Coronary artery (tissue), 2 donors: ENCODE measurements at regions not wholly inside any gene's neighbourhood (a gene's known extent, or its start where the extent isn't known, plus 50 kb on each side); places are given as distances from the start of the nearest gene placed in this dataset.
"Not testable (repeated sequence)": the region's sequence is repeated elsewhere in the genome, so short reads cannot be mapped to it uniquely, and the experiment has no call there.

Source experiments
- DNase-seq: peaks from one replicate; pipeline ENCODE4 v3.0.0-alpha.2; 2017; ENCODE audit warnings: low spot score
- H3K27ac ChIP-seq, 2 donors: fragments of 200-600 bp; sonication (generic); one replicate each; pipeline ENCODE4 v1.5.1; 2016 to 2019
- H3K4me3 ChIP-seq: fragments of 200-600 bp; sonication (generic); 2 replicates; pipeline ENCODE4 v1.5.1; 2016; ENCODE audit warnings: mild to moderate bottlenecking, moderate library complexity
- CTCF ChIP-seq: fragments of 200-600 bp; sonication (generic); IDR thresholded peaks from one replicate; pipeline ENCODE4 v1.5.1; 2019; ENCODE audit warnings: antibody characterized with exemption

DNA sequence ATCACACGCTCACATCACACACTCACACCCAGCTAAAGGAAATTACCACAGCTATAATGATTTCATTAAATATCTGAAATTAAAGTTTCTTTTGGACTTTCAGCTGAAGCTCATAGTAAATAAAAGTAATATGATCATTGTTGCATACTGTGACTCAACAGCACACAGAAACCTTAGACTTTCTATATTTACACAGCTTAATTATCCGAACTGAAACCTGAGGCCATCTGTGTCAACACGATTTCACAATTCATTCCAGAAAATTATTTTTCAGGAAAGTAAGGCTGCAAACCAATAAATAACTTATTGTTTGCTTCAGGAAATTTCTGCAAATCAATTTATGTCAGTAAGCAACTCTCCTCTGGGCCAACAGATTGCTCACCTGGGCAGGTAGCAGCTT, 1352.2 kb upstream of the CDH18 start:
- DNase-seq, H3K4me3 ChIP-seq, H3K27ac ChIP-seq: not testable (repeated sequence)

GRCh38 chr5:21336478-21336877, 1348.5 kb upstream of the CDH18 start:
- H3K27ac ChIP-seq, H3K4me3 ChIP-seq, DNase-seq: not testable (repeated sequence)

- not testable (repeated sequence) for H3K4me3 ChIP-seq, H3K27ac ChIP-seq, DNase-seq
These were observed 1327.4 kb upstream of the CDH18 start for GRCh38 chr5:21315376-21315775.

DNA sequence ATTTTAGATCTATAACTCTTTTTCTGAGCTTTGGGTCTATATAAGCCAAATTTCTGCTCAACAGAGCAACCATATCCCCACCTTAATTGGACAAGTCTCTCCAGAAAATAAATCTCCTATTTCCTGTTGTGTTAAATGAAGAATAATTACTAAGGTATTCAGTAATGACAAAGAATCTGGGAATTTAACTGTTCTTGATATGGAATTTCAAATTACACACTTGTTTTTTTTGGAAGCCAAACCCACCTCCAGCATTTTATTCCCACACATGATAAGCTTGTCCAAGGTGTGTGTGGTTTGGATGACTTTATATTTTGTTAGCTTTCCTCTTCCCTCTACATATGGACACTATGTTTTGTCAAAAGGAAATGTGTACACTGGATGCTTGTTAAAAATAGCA, 1313.2 kb upstream of the CDH18 start:
- not testable (repeated sequence) for H3K27ac ChIP-seq, DNase-seq, H3K4me3 ChIP-seq

- not testable (repeated sequence) for H3K27ac ChIP-seq, DNase-seq, H3K4me3 ChIP-seq
These were observed 1286.4 kb upstream of the CDH18 start for GRCh38 chr5:21274361-21274760.

GRCh38 chr5:21263361-21263760, 1275.4 kb upstream of the CDH18 start:
- no peak overlapping the region for H3K4me3 ChIP-seq
- DNase-seq: no peak
- H3K27ac ChIP-seq: peak overlapping the region; percentile 50 to 66
- no peak for TF ChIP-seq CTCF

DNA sequence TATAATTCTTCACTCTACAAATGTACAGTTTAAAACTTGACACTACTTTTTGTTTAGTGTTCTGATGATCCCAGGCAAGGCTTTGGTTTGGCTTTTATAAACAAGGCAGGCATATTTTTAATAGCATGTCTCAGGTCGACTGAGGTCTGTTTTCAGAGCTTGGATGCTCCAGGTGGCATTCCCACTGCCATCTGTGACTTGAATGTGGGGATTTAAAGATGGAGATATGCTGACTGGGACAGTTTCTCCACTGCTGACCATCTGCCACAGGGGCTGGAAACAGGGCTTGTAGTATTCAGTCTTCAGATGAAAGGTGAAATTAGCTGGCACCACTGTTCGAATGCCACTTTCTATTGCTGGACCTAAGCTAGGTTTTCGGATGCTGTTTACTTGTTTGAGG, 1266.2 kb upstream of the CDH18 start:
- Histone ChIP-seq H3K4me3 (no peak overlapping the region), H3K27ac (no peak overlapping the region)
- DNase-seq: no peak
- TF ChIP-seq CTCF: no peak

DNA sequence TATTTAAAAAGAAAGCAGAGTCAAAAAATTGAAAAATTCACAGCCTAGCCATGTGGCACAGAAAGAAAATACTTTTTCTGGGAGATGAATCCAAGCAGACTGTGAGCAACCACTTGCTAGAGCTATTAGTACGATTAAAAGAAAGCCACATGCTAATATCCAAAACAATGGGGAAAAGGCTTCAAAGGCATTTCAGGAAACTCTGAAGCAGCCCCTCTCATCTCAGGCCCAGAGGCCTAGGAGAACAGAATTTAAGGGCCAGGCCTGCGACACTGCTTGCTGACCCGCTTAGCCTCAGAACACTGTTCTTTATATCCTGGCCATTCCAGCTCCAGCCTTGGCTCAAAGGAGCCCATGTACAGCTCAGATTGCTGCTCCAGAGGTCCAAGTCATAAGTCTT, 1257.0 kb upstream of the CDH18 start:
- H3K27ac ChIP-seq: no peak overlapping the region
- TF ChIP-seq CTCF: no peak
- H3K4me3 ChIP-seq: no peak overlapping the region
- DNase-seq: no peak

- no peak for TF ChIP-seq CTCF
- no peak overlapping the region for H3K4me3 ChIP-seq
- no peak for DNase-seq
- no peak overlapping the region for H3K27ac ChIP-seq
These were observed 1250.8 kb upstream of the CDH18 start for GRCh38 chr5:21238786-21239185.

GRCh38 chr5:21237461-21237860, 1249.5 kb upstream of the CDH18 start:
- TF ChIP-seq CTCF: no peak
- DNase-seq: no peak

More at GRCh38 chr5:21237461-21237860, 1249.5 kb upstream of the CDH18 start:
- Histone ChIP-seq H3K4me3 (no peak overlapping the region), H3K27ac (peak overlapping the region in 1 of 2 donors; percentile 44)
